HG02610 (cell line): ENCODE measurements at regions not wholly inside any gene's neighbourhood (a gene's known extent, or its start where the extent isn't known, plus 50 kb on each side); places are given as distances from the start of the nearest gene placed in this dataset.

Experiments used
- ATAC-seq: cut with Tn5 transposase; IDR thresholded peaks from one replicate; pipeline ENCODE4 v1.9.1; 2021; ENCODE audit warnings: mild to moderate bottlenecking, moderate library complexity; ENCODE audit not compliant: unreplicated experiment

DNA sequence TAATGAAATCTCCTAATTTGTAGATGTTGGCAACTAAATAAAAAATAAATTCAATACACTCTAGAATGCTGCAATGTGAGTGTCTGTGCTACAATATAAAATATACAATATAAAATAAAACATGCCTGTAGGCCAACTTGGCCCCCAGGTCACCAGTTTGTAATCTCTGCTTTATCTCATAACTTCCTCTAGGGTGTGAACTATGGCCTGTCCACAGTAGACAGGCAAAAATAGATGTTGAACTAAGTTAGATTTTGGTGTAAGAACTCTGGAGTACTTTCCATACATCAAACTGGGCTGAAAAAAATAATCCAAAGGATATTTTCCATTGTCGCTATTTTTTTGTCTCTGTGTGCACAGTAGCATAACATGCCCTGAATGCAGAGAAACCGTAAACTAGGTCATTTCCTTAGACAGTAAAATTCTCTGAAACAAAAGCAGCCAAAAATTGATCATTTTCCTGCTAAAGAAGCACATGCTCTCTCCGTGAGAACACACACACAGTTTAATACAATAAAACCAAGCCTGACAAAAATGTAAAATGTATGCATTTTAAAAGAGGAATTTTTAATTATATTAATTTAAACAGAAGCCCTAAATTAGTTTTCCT lies 98.5 kb upstream of the ZFP64 start:
- no peak for ATAC-seq

GRCh38 chr20:52280407-52280806 lies 88.8 kb upstream of the ZFP64 start:
- ATAC-seq, result no peak

DNA sequence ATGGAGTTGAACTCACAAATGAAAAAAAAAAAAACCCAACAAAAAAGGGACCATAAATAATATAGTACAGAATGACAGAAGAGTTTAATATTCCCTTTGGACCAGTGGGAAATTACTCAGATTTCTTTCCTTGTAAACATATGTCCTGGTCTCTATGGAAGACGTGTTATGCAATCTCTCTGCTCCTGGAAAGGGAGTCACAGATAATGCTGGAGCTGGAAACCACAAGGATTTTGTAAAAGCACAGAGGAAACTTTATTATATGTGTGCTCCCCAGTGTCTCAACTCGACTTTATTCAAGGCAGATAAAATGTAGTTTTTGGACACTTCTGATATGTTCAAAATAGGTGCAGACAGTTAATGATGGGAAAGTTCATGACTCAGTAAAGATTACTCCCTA lies 88.1 kb upstream of the ZFP64 start:
- no peak for ATAC-seq

GRCh38 chr20:52275181-52275691 lies 83.7 kb upstream of the ZFP64 start:
- ATAC-seq, result no peak

DNA sequence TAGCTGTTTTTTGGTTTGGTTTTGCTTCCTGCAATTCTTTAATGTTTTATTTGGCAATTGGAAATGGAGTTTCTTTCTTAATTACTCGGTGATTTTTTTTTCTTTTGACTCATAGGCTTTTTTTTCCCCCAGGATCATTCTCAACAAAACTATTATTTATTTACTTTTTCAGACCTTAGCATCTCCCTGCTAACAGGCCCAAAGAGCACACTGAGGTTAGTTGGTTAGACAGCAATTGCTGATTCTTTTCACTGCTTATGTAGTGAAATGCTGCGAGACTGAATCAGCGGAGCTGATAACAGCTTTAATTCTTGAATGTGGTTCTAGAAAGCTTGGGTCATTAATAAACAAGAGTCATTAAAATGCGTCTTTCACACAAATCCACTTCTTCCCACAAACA lies 79.1 kb upstream of the ZFP64 start:
- no peak for ATAC-seq

DNA sequence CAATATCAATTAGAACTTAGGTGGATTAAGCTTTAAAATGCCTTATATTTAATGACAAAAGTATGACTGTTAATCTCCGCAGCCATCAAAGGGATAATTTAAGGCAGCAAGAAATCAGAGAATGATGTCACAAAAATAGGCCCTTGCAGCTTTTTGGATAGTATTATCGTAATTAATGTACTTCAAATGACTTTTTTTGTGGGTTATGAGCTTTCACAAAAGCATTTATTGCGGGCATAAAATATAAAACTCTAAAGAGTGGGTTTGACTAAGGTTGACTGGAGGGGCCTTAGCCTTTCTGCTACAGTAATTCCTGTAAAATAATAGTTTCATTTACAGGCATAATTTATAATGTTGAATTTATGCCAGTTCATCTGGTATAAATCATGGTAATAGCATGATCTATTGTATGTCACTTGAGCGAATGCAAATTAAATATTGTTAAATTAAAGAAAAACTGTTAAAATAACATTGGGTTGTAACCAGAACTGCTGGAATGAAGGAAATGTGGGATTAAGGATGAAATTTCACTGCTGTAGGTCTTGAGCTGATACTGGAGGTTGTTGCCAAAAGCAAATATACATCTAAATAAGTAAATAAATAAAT lies 78.5 kb upstream of the ZFP64 start:
- no peak for ATAC-seq

DNA sequence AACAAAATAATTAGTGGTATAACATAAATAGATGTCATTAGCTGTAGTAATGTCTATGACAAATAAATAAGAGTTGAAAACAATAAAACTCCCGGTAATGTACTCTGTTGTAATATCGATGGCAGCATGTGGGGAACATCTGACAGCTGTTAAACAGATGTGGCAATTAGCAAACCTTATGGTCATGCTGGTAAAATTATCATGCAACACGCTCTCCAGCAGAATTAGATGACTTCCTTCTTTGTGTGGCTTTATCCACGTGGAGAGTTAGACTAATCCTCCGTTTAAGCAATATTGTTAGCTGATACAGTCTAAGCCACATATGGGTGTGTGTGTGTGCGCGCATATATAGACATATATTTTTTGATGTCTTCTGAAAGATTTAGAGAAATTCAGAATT lies 77.7 kb upstream of the ZFP64 start:
- ATAC-seq, result no peak

DNA sequence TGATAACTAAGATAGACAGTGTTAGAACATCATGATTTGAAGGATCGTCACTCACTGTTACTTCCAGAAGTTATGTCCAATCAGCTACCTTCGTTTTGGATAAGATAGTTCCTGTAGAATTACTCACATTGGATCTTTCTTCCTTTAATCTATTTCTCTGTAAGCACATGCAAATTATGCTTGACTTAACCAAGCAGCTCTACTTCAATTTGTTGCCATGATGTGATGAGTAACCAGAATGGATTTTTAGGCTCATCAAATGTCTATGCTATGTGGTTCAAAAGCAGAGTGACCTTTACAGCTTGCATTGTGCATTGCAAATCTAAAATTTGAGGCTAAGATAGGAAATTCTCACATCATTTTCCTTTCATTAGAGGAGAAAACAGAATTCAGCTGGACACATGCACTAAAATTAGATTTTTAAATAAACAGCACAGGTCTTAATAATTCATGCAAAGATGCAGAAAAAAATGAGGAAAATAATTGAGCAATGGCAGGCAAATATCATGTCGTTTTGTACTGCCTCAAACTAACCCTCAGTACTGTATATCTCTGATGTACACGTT lies 76.7 kb upstream of the ZFP64 start:
- ATAC-seq, result no peak

GRCh38 chr20:52267418-52267817 lies 75.8 kb upstream of the ZFP64 start:
- ATAC-seq, result no peak

DNA sequence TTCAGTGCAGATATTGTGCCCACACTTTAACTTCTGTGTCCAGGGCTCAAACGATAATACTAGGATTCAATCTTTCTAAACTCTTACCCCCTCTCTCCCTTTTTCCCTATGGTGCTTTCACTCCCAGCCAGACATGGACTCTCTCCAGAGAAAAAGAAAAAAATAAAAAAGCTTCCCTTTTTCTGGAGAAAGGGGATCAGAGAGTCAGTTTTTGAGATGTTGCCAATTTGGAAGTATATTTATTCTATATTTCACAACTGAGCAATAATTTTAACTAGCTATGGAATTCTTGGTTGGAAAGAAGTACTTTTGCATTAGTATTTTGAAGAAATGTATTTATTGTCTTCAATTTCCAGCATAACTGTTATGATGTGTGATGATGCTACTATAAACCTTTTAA lies 72.2 kb upstream of the ZFP64 start:
- no peak for ATAC-seq

DNA sequence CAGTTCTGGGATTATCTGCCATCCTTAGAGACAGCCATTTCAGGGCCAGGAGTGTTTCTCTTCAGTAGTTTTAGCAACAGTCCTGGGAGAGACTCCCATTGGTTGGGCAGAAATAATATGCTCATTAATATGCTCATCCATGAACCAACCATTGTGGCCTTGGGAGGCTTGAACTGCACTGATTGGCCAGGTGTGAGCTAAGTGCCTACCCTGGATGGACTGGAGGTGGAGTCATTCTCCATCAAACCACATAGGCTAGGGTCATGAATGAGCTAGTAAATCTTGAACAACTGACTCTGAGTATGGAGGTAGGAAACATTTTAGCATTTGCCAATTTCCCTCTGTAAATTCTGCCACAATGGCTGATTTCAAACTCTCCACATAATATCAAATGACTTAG lies 70.2 kb upstream of the ZFP64 start:
- ATAC-seq, result no peak

- ATAC-seq, result no peak
Observed at GRCh38 chr20:52259295-52259694, 67.7 kb upstream of the ZFP64 start.

- no peak for ATAC-seq
Observed at GRCh38 chr20:52256454-52256853, 64.9 kb upstream of the ZFP64 start.

DNA sequence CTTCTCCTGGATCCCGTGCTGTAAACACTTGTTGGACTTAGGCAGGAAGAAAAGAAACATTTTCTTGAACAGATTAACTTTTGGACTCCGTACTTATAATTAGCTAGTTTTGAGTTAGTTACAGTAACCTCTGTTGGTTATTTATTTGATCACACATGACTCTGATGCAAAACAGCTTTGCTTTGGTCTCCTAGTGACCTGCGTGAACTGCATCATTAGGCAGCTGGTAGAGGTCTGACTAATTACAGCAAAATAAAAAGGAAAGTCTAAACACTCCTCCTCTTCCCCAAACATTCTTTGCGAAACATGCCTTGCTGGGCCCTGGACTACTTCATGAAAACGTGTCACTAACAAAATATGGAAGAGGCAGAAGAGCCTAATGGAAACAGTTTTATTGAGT lies 61.1 kb upstream of the ZFP64 start:
- ATAC-seq, result no peak

- no peak for ATAC-seq
Observed at GRCh38 chr20:52251827-52252226, 60.2 kb upstream of the ZFP64 start.

- no peak for ATAC-seq
Observed at GRCh38 chr20:52251136-52251700, 59.6 kb upstream of the ZFP64 start.

DNA sequence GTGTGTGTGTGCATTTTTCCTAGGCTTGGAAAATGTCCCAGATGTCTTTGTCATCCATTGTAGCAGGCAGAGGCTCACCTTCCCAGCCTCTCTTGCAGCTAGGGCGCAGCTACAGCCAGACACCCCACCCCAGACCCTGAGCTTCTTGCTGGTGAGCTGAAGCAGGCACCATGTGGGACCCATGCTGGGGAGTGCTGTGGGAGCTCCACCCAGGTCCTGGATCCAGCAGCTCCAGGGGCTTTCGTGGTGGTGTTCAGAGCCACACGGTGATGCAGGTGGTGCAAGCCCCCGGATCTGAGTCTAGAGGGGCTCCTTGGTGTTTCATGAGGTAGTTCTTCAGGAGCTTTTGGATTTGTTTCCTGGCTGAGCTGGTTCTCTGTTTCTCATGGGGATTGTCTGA lies 56.0 kb upstream of the ZFP64 start:
- no peak for ATAC-seq

GRCh38 chr20:52246366-52246765 lies 54.8 kb upstream of the ZFP64 start:
- ATAC-seq, result no peak

DNA sequence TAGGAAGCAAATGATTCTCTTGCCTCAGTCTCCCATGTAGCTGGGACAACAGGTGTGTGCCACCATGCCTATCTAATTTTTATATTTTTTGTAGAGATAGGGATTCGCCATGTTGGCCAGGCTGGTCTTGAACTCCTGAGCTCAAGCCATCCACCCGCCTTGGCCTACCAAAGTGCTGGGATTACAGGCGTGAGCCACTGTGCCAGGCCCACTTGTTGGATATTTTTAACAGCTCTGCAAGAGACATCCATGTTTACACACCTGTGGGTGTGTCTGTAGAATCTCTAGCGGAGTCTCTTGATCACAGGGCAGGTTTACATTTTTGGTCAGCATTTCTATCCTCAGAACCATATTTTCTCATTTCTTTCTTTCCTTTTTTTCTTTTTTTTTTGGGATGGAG lies 53.1 kb upstream of the ZFP64 start:
- no peak for ATAC-seq

- ATAC-seq, result no peak
Observed at GRCh38 chr20:52242237-52243230, 51.0 kb upstream of the ZFP64 start.
